ENCODE measurements at regions not wholly inside any gene's neighbourhood (a gene's known extent, or its start where the extent isn't known, plus 50 kb on each side); places are given as distances from the start of the nearest gene placed in this dataset.

GRCh38 chr13:53847502-53847901 is 818.9 kb downstream of the OLFM4 start:
- TF ChIP-seq EZH2 (IDR thresholded peaks at IDR 0.05; ENCODE audit: borderline replicate concordance, low read length): no peak
- TF ChIP-seq CTCF (conservative IDR thresholded peaks at IDR 0.05 in 1 of 2, IDR thresholded peaks at IDR 0.05 in 1 of 2; ENCODE audit: extremely low read depth in 1 of 2, insufficient read depth in 1 of 2, low read depth in 1 of 2, low read length in 2 of 2): no peak
